ENCODE measurements at regions not wholly inside any gene's neighbourhood (a gene's known extent, or its start where the extent isn't known, plus 50 kb on each side); places are given as distances from the start of the nearest gene placed in this dataset.

DNA sequence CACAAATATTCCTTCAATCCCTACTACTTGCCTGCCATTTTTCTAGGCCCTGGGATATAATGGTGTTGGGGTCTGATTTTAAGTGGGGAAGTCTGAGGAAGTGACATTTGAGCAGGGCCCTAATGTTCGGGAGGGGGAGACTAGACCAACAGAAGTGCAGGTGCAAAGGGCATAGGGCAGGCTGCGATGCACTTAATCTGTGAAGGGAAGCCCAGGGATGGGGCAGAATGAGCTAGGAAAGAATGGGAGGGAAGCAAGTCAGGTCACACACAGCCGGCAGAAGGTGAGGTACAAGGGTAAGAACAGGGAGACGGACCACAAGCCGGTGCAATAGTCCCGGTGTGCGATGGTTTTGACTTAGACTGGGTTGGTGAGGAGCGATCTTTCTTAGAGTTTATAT is 146.8 kb downstream of the UNC5CL start:
- no peak for DNase-seq (ENCODE audit: low read depth in 2 of 2)
- TF ChIP-seq, protein P1, sequence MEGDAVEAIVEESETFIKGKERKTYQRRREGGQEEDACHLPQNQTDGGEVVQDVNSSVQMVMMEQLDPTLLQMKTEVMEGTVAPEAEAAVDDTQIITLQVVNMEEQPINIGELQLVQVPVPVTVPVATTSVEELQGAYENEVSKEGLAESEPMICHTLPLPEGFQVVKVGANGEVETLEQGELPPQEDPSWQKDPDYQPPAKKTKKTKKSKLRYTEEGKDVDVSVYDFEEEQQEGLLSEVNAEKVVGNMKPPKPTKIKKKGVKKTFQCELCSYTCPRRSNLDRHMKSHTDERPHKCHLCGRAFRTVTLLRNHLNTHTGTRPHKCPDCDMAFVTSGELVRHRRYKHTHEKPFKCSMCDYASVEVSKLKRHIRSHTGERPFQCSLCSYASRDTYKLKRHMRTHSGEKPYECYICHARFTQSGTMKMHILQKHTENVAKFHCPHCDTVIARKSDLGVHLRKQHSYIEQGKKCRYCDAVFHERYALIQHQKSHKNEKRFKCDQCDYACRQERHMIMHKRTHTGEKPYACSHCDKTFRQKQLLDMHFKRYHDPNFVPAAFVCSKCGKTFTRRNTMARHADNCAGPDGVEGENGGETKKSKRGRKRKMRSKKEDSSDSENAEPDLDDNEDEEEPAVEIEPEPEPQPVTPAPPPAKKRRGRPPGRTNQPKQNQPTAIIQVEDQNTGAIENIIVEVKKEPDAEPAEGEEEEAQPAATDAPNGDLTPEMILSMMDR (IDR thresholded peaks at IDR 0.05; ENCODE audit: low read depth, low read length): no peak
- no peak overlapping the region for H3K4me3 ChIP-seq (replicated peaks in 1 of 2; ENCODE audit: low read depth in 2 of 2, low read length in 2 of 2)

DNA sequence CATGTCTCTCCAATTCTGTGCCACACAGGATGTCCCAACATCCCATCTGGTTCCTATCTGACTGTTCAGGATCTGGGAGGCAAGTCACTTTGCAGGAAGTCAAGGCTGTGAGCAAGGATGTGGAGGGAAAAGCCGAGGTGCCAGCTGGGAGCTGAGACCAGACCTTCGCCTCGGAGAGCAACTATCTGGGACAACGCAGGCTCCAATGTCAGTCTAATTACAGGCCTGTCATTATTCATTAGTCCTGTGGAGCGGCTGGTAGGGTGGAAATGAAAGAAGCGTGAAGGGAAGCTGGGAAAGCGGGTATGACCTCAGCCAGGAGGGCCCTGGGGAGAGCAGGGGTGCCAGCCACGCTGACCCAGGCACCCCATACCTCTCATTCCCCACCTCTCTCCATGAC is 147.3 kb downstream of the UNC5CL start:
- no peak for DNase-seq (ENCODE audit: low read depth in 2 of 2)
- no peak overlapping the region for H3K4me3 ChIP-seq (replicated peaks in 1 of 2; ENCODE audit: low read depth in 2 of 2, low read length in 2 of 2)
- TF ChIP-seq, protein P1 (IDR thresholded peaks at IDR 0.05; ENCODE audit: low read depth, low read length): no peak

DNA sequence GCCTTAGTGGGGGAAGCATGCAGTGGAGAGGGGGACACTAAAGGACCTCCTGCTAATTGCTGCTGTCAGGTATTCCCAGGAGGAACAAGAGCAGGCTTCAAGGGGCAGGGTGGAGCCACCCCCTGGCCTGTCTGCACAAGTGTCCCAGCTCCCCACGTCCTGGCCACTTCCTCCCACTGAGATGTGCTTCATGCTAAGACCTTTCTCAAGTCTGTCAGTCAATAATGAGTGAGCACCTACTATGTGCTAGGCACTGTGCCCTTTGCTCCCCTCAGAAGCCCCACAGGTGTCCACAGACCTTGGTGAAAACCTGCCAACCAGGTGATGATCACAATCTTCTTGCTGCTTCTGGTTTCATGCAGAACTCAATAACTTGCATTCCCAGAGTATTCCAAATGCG is 147.9 kb downstream of the UNC5CL start:
- TF ChIP-seq, protein P1 (IDR thresholded peaks at IDR 0.05; ENCODE audit: low read depth, low read length): no peak
- DNase-seq (ENCODE audit: low read depth in 2 of 2): no peak
- no peak overlapping the region for H3K4me3 ChIP-seq (replicated peaks in 1 of 2; ENCODE audit: low read depth in 2 of 2, low read length in 2 of 2)

DNA sequence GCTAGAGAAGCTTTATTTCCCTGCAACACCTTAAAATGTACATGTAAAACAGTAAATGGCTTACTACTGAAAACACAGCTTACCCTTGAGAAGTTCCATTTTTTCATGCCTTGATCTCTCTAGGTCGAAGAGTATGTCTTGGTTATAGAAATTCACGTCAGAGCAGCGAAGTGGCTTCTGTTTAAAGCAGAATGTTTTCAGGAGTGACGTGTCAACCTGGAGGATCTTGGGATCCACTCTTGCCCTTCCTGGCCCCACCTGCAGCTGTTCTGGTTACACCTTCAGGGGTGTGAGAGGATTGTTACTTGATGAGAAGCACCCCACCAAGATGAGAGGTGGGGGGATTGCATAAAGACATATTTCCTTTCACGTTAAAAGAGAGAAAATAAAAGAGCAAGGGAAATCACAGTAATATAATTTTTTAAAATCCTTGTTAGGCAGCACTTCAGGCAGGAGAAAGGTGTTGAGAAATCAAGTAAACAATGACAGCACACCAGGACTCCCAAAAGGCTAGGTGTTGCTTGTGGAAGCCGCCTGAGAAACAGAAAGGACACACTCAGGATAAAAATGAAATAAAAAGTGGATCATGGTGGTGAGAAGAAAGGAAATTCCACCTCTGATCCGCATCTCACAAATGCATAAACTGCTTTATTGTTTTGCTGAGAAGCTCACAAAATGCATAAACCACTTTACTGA is 149.7 kb downstream of the UNC5CL start:
- TF ChIP-seq, protein P1 (IDR thresholded peaks at IDR 0.05; ENCODE audit: low read depth, low read length): no peak

DNA sequence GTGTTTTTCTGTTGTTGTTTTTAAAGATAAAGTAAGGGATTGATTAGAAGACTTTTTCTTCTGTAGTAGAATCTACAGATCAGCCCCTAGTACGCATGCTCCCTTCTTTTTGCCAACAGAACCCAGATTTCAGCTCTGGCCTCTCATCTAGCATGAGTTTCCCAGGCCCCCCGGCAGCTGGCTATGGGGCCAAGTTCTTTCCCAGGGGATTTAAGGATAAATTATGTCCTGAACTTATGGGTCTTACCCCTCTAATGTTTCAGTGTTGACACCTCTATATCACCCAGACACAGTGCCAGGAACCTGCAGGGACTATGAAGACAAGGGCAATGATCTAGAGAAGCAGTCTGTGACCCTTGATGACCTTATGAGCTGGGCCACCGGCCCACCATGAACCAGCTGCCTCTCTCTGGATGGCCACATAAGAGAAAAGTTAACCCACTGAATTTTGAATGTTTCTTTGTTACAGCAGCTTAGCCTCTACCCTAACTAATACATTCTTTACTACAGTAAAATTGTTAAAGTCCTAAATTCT is 150.5 kb downstream of the UNC5CL start:
- TF ChIP-seq, protein P1 (IDR thresholded peaks at IDR 0.05; ENCODE audit: low read depth, low read length): no peak
- H3K4me3 ChIP-seq (replicated peaks in 1 of 2; ENCODE audit: low read depth in 2 of 2, low read length in 2 of 2): no peak overlapping the region
- DNase-seq (ENCODE audit: low read depth in 2 of 2): no peak

More for the DNA sequence above, 149.7 kb downstream of the UNC5CL start:
- no peak overlapping the region for H3K4me3 ChIP-seq (replicated peaks in 1 of 2; ENCODE audit: low read depth in 2 of 2, low read length in 2 of 2)
- DNase-seq (ENCODE audit: low read depth in 2 of 2): no peak

DNA sequence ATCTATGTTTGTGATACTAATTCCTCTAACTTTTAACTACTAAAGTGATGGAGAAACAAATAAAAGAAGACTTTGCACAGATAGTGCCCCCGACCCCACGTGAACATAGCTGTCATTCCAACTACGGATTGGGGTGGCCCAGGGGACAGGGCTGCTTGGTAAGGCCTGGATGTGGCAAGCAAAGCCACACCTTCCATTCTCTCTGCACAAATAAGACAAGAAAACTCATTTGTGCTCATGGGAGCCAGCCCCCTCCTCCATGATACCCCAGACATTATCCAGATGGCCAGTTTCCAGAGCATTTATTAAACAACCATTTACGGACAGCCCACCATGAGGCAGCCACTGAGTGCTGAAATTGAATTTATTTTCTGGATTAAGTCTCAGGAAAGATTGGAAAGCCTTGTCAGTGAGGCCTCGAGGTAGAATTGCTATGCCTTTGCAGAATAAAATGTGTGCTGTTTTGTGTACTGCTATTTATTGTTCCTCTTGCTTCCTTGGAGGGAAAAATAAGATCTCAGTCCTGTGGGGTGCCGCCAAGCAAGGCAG is 151.2 kb downstream of the UNC5CL start:
- no peak for DNase-seq (ENCODE audit: low read depth in 2 of 2)
- no peak overlapping the region for H3K4me3 ChIP-seq (replicated peaks in 1 of 2; ENCODE audit: low read depth in 2 of 2, low read length in 2 of 2)
- TF ChIP-seq, protein P1 (IDR thresholded peaks at IDR 0.05; ENCODE audit: low read depth, low read length): no peak
